Stimulated activated naive B cell treated with anti-CD40 and anti-IgM and Interleukin-4, amounts not matched to agents 10 μg/mL and 1 μg/mL and 100 μg/mL, for 72 hours (primary cell): ENCODE measurements at regions not wholly inside any gene's neighbourhood (a gene's known extent, or its start where the extent isn't known, plus 50 kb on each side); places are given as distances from the start of the nearest gene placed in this dataset.
A peak's percentile ranks its signal among the peaks of the same experiment; 100 is the strongest.

ENCODE experiments used
- ATAC-seq, 2 donors: fragments of 150-1000 bp; cut with Tn5 transposase; replicated peaks; 2 replicates each; pipeline ENCODE4 v1.10.0; 2021; ENCODE audit warnings: moderate library complexity in 1 of 2
- DNase-seq: peaks from one replicate; pipeline ENCODE4 v3.0.0; 2021
- H3K27ac Mint-ChIP-seq: one replicate; pipeline ENCODE4 v1.8.0; 2022; ENCODE audit warnings: mild to moderate bottlenecking, mixed read lengths
- H3K27me3 Mint-ChIP-seq, 2 donors: one replicate each; pipeline ENCODE4 v1.8.0; 2022; ENCODE audit warnings: mixed read lengths in 2 of 2
- H3K36me3 Mint-ChIP-seq, 2 donors: one replicate each; pipeline ENCODE4 v1.8.0; 2022; ENCODE audit warnings: mixed read lengths in 2 of 2, mild to moderate bottlenecking in 1 of 2
- H3K4me1 Mint-ChIP-seq, 2 donors: one replicate each; pipeline ENCODE4 v1.8.0; 2022; ENCODE audit warnings: mixed read lengths in 2 of 2, mild to moderate bottlenecking in 1 of 2
- H3K4me3 Mint-ChIP-seq, 2 donors: one replicate each; pipeline ENCODE4 v1.8.0; 2022; ENCODE audit warnings: mild to moderate bottlenecking in 2 of 2, mixed read lengths in 2 of 2, moderate library complexity in 1 of 2
- H3K9me3 Mint-ChIP-seq, 2 donors: one replicate each; pipeline ENCODE4 v1.8.0; 2022; ENCODE audit warnings: mixed read lengths in 2 of 2, mild to moderate bottlenecking in 1 of 2

GRCh38 chr2:60073201-60073600 lies 480.3 kb downstream of the BCL11A start:
- Mint-ChIP-seq H3K9me3 (no peaks in the 10 kb centered on the region), H3K4me1 (peaks cover 0 to 2% of the 10 kb centered on the region in 2 donors), H3K27ac (no peak overlapping the region), H3K36me3 (no peaks in the 10 kb centered on the region), H3K4me3 (no peak overlapping the region), H3K27me3 (peaks cover 0 to 10% of the 10 kb centered on the region in 2 donors)
- no peak for DNase-seq
- ATAC-seq: no peak

- no peak overlapping the region for H3K4me3 Mint-ChIP-seq
- H3K9me3 Mint-ChIP-seq: no peaks in the 10 kb centered on the region
- DNase-seq (no peak), ATAC-seq (no peak)
- H3K36me3 Mint-ChIP-seq: no peaks in the 10 kb centered on the region
- H3K27me3 Mint-ChIP-seq: peaks cover 0 to 10% of the 10 kb centered on the region in 2 donors
- peaks cover 0 to 2% of the 10 kb centered on the region in 2 donors for H3K4me1 Mint-ChIP-seq
- H3K27ac Mint-ChIP-seq: no peak overlapping the region
Measured at GRCh38 chr2:60072609-60073008, 480.8 kb downstream of the BCL11A start.

DNA sequence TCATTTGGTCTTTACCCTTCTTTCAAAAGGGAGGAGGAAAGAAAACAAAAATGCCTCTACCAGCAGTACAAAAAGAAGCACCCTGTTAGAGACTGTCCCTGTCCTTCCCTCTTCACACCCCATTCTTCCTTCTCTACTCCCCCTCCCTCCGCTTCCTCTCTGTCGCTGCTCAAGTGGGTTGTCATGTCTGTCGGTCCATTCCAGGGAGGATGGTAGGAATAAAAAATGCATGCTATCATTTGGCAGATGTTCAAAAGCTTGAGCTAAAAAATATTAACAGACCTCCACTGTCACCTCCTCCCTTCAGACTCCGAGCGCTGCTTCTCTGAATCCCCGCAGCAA lies 482.0 kb downstream of the BCL11A start:
- no peak for DNase-seq
- H3K4me1 Mint-ChIP-seq: peaks cover 0 to 6% of the 10 kb centered on the region in 2 donors
- H3K27ac Mint-ChIP-seq: no peak overlapping the region
- no peaks in the 10 kb centered on the region for H3K36me3 Mint-ChIP-seq
- H3K4me3 Mint-ChIP-seq: no peak overlapping the region
- H3K9me3 Mint-ChIP-seq: no peaks in the 10 kb centered on the region
- no peak for ATAC-seq
- peaks cover 0 to 10% of the 10 kb centered on the region in 2 donors for H3K27me3 Mint-ChIP-seq

GRCh38 chr2:60070736-60071489 lies 482.5 kb downstream of the BCL11A start:
- H3K27me3 Mint-ChIP-seq: peaks cover 0 to 10% of the 10 kb centered on the region in 2 donors
- no peaks in the 10 kb centered on the region for H3K9me3 Mint-ChIP-seq
- no peak for ATAC-seq
- H3K27ac Mint-ChIP-seq: no peak overlapping the region
- no peak overlapping the region for H3K4me3 Mint-ChIP-seq
- H3K4me1 Mint-ChIP-seq: peaks cover 0 to 6% of the 10 kb centered on the region in 2 donors
- no peaks in the 10 kb centered on the region for H3K36me3 Mint-ChIP-seq
- DNase-seq: no peak

- ATAC-seq (no peak), DNase-seq (no peak)
- H3K27me3 Mint-ChIP-seq: peaks cover 0 to 10% of the 10 kb centered on the region in 2 donors
- no peaks in the 10 kb centered on the region for H3K9me3 Mint-ChIP-seq
- H3K4me3 Mint-ChIP-seq: no peak overlapping the region
- H3K36me3 Mint-ChIP-seq: no peaks in the 10 kb centered on the region
- H3K4me1 Mint-ChIP-seq: peaks cover 0 to 6% of the 10 kb centered on the region in 2 donors
- H3K27ac Mint-ChIP-seq: no peak overlapping the region
Measured at GRCh38 chr2:60070196-60070595, 483.3 kb downstream of the BCL11A start.

GRCh38 chr2:60068755-60069154 lies 484.7 kb downstream of the BCL11A start:
- DNase-seq: no peak
- H3K27ac Mint-ChIP-seq: no peak overlapping the region
- H3K36me3 Mint-ChIP-seq: no peaks in the 10 kb centered on the region
- no peak overlapping the region for H3K4me3 Mint-ChIP-seq
- peaks cover 0 to 6% of the 10 kb centered on the region in 2 donors for H3K4me1 Mint-ChIP-seq
- H3K27me3 Mint-ChIP-seq: peaks cover 0 to 10% of the 10 kb centered on the region in 2 donors
- ATAC-seq: no peak
- H3K9me3 Mint-ChIP-seq: no peaks in the 10 kb centered on the region

DNA sequence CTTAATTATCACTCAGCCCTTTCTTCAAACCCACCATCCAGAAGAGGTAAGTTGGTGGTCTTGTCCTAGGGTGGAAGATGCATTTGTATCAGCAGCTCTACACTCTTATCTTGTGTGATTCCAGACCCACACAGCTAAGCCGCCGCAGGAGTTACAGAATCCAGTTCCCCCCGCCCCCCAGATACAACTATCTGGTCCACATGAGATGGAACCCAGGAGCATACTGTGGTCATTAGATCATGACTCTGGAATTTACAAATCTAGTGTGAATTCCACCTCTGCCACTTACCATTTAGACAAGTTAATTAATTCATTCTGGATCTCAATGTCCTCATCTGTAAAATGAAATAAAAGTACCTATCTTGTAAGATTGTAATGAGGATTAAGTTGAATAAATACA lies 486.4 kb downstream of the BCL11A start:
- Mint-ChIP-seq H3K4me1 (peaks cover 0 to 6% of the 10 kb centered on the region in 2 donors), H3K4me3 (no peak overlapping the region), H3K9me3 (no peaks in the 10 kb centered on the region), H3K27ac (no peak overlapping the region), H3K36me3 (no peaks in the 10 kb centered on the region), H3K27me3 (peaks cover 0 to 9% of the 10 kb centered on the region in 2 donors)
- ATAC-seq (no peak), DNase-seq (no peak)

GRCh38 chr2:60066096-60066839 lies 487.2 kb downstream of the BCL11A start:
- no peak overlapping the region for H3K27ac Mint-ChIP-seq
- DNase-seq (no peak), ATAC-seq (no peak)
- H3K36me3 Mint-ChIP-seq: no peaks in the 10 kb centered on the region
- H3K4me3 Mint-ChIP-seq: no peak overlapping the region
- peaks cover 0 to 6% of the 10 kb centered on the region in 2 donors for H3K27me3 Mint-ChIP-seq
- no peaks in the 10 kb centered on the region for H3K9me3 Mint-ChIP-seq
- H3K4me1 Mint-ChIP-seq: peaks cover 0 to 4% of the 10 kb centered on the region in 2 donors

DNA sequence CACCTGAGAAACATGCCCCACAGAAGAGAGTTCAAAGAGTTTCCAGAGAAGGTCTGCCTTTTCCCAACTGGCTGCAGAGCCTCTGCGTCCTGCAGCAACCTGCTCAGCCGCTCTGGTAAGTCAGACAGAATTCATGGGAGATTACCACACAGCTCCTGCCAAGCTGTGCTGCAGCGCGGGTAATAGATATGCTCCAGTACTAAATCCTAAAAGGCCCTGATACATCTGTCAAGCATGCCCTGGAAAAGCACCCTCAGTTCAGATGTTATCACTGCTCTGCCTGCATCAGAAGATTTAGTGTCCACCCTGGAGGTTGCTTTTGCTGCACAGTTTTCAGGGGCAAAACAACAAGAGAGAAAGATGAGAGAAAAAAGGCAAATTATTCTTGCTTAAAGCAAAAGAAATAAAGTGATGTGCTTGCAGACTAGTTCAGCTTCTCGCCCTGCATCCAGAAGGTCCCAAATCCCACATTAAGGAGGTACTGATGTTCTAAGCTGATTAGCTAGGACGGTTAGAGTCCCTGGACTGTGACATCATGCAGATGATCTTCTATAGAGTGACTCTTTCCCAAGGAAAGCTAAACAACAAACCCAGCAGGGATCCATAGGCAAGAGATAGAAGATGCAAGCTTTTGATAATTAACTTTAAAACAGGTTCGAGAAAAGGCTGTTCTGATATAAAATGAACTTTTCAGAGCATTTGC lies 488.6 kb downstream of the BCL11A start:
- Mint-ChIP-seq H3K27ac (no peak overlapping the region), H3K36me3 (no peaks in the 10 kb centered on the region), H3K27me3 (peaks cover 0 to 6% of the 10 kb centered on the region in 2 donors), H3K4me3 (no peak overlapping the region), H3K4me1 (peaks cover 0 to 4% of the 10 kb centered on the region in 2 donors), H3K9me3 (no peaks in the 10 kb centered on the region)
- ATAC-seq: no peak
- no peak for DNase-seq

- Mint-ChIP-seq H3K4me3 (no peak overlapping the region), H3K27me3 (peaks cover 4% of the 10 kb centered on the region in 2 donors), H3K4me1 (peaks cover 16 to 25% of the 10 kb centered on the region in 2 donors), H3K27ac (no peak overlapping the region), H3K36me3 (no peaks in the 10 kb centered on the region), H3K9me3 (no peaks in the 10 kb centered on the region)
- DNase-seq (no peak), ATAC-seq (peak; percentile 75 to 87)
Measured at GRCh38 chr2:60058781-60059180, 494.7 kb downstream of the BCL11A start.

DNA sequence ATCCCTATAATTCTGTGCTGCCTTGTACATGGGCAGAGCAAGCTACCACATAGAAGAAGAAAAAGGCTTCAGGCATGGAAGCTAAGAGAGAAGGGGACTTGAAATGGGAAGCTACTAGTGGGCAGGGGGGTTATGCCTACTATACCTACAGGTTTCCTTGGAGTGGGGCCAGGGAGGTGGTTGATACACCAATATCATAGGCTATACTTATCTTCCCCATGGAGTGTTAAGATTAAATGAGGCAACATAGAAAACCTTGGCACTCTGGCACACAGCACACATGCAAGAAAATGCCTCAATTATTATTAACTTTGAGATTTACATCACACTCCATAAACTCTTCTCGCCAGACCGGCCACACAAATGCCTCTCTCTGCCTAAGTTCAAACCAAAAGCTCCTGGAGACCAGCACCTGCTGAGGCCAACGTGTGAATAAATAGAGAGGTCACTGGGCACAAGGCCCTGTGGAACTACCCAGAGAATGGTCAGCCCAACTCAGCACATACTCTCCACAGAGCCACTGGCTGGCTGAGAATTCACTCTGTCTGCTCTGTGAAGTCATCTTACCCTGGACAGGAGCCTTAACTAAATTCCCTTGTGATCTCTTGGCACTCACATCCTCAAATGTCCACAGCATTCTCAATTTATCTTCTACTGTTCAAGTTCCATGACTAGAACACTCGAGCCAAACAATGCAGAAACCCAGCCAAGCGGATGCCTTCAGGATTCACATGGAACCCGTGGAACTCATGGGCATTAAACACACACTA lies 498.7 kb downstream of the BCL11A start:
- no peak for DNase-seq
- no peak for ATAC-seq
- Mint-ChIP-seq H3K27me3 (peaks cover 4 to 6% of the 10 kb centered on the region in 2 donors), H3K36me3 (no peaks in the 10 kb centered on the region), H3K27ac (no peak overlapping the region), H3K9me3 (no peaks in the 10 kb centered on the region), H3K4me3 (no peak overlapping the region), H3K4me1 (peaks cover 28 to 30% of the 10 kb centered on the region in 2 donors)

GRCh38 chr2:60053791-60054190 lies 499.7 kb downstream of the BCL11A start:
- peak; percentile 39 to 44 for ATAC-seq
- Mint-ChIP-seq H3K4me1 (peaks cover 21 to 22% of the 10 kb centered on the region in 2 donors), H3K4me3 (no peak overlapping the region), H3K36me3 (no peaks in the 10 kb centered on the region), H3K27me3 (peaks cover 4 to 6% of the 10 kb centered on the region in 2 donors), H3K27ac (peak overlapping the region; percentile 57), H3K9me3 (no peaks in the 10 kb centered on the region)
- no peak for DNase-seq

DNA sequence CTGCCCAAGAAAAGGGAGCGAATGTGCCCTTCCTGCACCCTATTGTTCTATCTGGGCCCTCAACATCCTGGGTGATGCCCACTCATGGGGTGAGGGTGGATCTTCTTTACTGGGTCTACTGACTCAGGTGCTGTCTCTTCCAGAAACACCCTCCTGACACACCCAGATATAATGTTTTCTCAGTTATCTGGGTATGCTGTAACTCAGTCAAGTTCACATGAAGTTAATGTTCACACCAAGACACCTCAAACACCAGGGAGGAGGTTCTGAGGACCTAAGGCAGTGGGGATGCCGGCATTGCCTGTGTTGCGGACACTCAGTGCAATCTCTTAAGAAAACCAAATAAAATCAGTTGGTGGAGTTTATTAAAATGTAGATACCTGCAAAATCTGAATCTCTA lies 500.9 kb downstream of the BCL11A start:
- no peak overlapping the region for H3K27ac Mint-ChIP-seq
- H3K36me3 Mint-ChIP-seq: no peaks in the 10 kb centered on the region
- no peak for DNase-seq
- no peak overlapping the region for H3K4me3 Mint-ChIP-seq
- no peaks in the 10 kb centered on the region for H3K9me3 Mint-ChIP-seq
- no peak for ATAC-seq
- H3K27me3 Mint-ChIP-seq: peaks cover 4 to 6% of the 10 kb centered on the region in 2 donors
- H3K4me1 Mint-ChIP-seq: peaks cover 10 to 17% of the 10 kb centered on the region in 2 donors

DNA sequence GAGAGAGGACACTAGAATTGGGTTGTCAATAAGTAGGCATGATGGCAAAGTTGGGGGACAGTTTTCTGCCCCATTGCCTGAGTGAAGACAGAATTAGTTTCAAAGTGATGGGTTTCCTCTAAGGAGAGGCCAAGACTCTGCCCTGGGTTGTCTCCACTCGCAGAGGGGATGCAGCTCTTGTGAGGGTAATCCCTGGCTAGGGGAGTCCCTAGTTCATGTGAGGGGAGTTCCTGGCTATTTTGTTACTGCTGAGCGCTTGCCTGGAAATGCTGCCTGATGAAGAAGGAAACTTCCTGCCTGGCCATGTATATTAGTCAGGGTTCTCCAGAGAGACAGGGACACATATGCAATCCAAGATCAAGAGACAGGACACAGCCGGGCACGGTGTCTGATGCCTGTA lies 501.5 kb downstream of the BCL11A start:
- peak in 1 of 2 donors; percentile 79 for ATAC-seq
- Mint-ChIP-seq H3K36me3 (no peaks in the 10 kb centered on the region), H3K4me3 (no peak overlapping the region), H3K27me3 (peaks cover 4 to 6% of the 10 kb centered on the region in 2 donors), H3K9me3 (no peaks in the 10 kb centered on the region), H3K27ac (no peak overlapping the region), H3K4me1 (peaks cover 10 to 17% of the 10 kb centered on the region in 2 donors)
- DNase-seq: no peak
